ENCODE measurements at regions not wholly inside any gene's neighbourhood (a gene's known extent, or its start where the extent isn't known, plus 50 kb on each side); places are given as distances from the start of the nearest gene placed in this dataset.
"Not testable (repeated sequence)": the region's sequence is repeated elsewhere in the genome, so short reads cannot be mapped to it uniquely, and the experiment has no call there.

DNA sequence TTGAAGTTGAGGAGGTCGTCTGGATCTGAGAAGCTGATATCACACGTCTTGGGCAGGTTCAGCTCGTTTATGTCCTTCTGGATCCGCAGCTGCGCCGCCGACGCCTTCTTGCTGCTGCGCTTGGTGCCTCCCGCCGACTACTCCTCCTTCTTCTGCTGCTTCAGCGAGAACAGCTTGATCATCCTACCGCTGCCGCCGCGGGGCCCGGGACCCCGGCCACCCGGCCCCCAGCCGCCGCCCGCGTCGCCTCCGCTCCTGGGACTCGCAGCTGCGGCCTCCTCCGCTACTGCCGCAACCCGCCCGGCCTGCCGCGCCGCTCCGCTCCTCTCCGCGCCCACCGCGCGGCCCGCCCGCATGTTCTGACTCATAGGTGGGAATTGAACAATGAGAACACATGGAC, 1710.6 kb downstream of the TP53TG3F start:
- TF ChIP-seq, protein P1, sequence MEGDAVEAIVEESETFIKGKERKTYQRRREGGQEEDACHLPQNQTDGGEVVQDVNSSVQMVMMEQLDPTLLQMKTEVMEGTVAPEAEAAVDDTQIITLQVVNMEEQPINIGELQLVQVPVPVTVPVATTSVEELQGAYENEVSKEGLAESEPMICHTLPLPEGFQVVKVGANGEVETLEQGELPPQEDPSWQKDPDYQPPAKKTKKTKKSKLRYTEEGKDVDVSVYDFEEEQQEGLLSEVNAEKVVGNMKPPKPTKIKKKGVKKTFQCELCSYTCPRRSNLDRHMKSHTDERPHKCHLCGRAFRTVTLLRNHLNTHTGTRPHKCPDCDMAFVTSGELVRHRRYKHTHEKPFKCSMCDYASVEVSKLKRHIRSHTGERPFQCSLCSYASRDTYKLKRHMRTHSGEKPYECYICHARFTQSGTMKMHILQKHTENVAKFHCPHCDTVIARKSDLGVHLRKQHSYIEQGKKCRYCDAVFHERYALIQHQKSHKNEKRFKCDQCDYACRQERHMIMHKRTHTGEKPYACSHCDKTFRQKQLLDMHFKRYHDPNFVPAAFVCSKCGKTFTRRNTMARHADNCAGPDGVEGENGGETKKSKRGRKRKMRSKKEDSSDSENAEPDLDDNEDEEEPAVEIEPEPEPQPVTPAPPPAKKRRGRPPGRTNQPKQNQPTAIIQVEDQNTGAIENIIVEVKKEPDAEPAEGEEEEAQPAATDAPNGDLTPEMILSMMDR (IDR thresholded peaks at IDR 0.05) = not testable (repeated sequence)
- not testable (repeated sequence) for TF ChIP-seq POLR2A, POLR2AphosphoS5 (IDR thresholded peaks at IDR 0.05)

Data from sigmoid colon (tissue), 4 donors.